SK-N-SH (cell line): ENCODE measurements at regions not wholly inside any gene's neighbourhood (a gene's known extent, or its start where the extent isn't known, plus 50 kb on each side); places are given as distances from the start of the nearest gene placed in this dataset.

Experiments
- CTCF ChIA-PET: fragments of 300-600, 350-600 bp; formaldehyde crosslinking; extraction: SDS; loops from one replicate; lab custom pipeline; 2021; lab: Yijun Ruan, JAX
- POLR2A ChIA-PET: fragments of 350-600 bp; sonication (Branson Sonifier 250); formaldehyde crosslinking; extraction: SDS; loops from one replicate; lab custom pipeline; 2020; ENCODE audit warnings: antibody characterized with exemption, inconsistent platforms; lab: Yijun Ruan, JAX
- DNase-seq: peaks from one replicate; pipeline ENCODE4 v3.0.0; 2012
- H2AFZ ChIP-seq: fragments of 200-600 bp; sonication (generic); 2 replicates; pipeline ENCODE4 v1.8.1; 2016; ENCODE audit warnings: antibody characterized with exemption, mild to moderate bottlenecking, low read depth
- H3F3A ChIP-seq: fragments of 200-600 bp; sonication (generic); replicated peaks from 2 replicates; pipeline ENCODE3; 2016; ENCODE audit warnings: antibody characterized with exemption, mild to moderate bottlenecking; ENCODE audit not compliant: insufficient read depth
- H3K27ac ChIP-seq, 2 experiments: fragments of 200-500 bp in 1 of 2; fragments of 200-600 bp in 1 of 2; sonication (Bioruptor generic) in 1 of 2; sonication (generic), shearing (Covaris generic) in 1 of 2; 2 replicates each; pipeline versions ENCODE4 v1.5.1 to v1.6.1; 2014 to 2016; ENCODE audit warnings: low read depth in 2 of 2, inconsistent platforms in 1 of 2, low read length in 1 of 2, mild to moderate bottlenecking in 1 of 2, mixed read lengths in 1 of 2
- H3K27me3 ChIP-seq: fragments of 200-600 bp; sonication (generic), shearing (Covaris generic); 2 replicates; pipeline ENCODE4 v1.6.1; 2016; ENCODE audit warnings: mixed run types; ENCODE audit not compliant: insufficient read depth
- H3K36me3 ChIP-seq, 2 experiments: fragments of 200-500 bp in 1 of 2; fragments of 200-600 bp in 1 of 2; sonication (Bioruptor generic) in 1 of 2; sonication (generic) in 1 of 2; replicated peaks in 1 of 2; 2 replicates each; pipeline versions ENCODE3 to v1.5.1; 2014 to 2016; ENCODE audit warnings: low read length in 1 of 2, mild to moderate bottlenecking in 1 of 2; ENCODE audit not compliant: insufficient read depth in 2 of 2, control insufficient read depth in 1 of 2
- H3K4me1 ChIP-seq, 2 experiments: fragments of 200-500 bp in 1 of 2; fragments of 200-600 bp in 1 of 2; sonication (Bioruptor generic) in 1 of 2; sonication (generic), shearing (Covaris generic) in 1 of 2; 2 replicates each; pipeline versions ENCODE4 v1.5.1 to v1.6.1; 2014 to 2016; ENCODE audit warnings: low read depth in 1 of 2, low read length in 1 of 2, mixed run types in 1 of 2; ENCODE audit not compliant: insufficient read depth in 2 of 2, control insufficient read depth in 1 of 2
- H3K4me2 ChIP-seq: fragments of 200-600 bp; sonication (generic), shearing (Covaris generic); 2 replicates; pipeline ENCODE4 v1.6.1; 2017; ENCODE audit warnings: mixed run types
- H3K4me3 ChIP-seq, 2 experiments: fragments of 200-500 bp in 1 of 2; fragments of 200-600 bp in 1 of 2; sonication (Bioruptor generic) in 1 of 2; sonication (generic), shearing (Covaris generic) in 1 of 2; 2 replicates each; pipeline versions ENCODE4 v1.5.1 to v1.8.1; 2014 to 2016; ENCODE audit warnings: low read depth in 2 of 2, inconsistent platforms in 1 of 2, low read length in 1 of 2, mild to moderate bottlenecking in 1 of 2, mixed read lengths in 1 of 2, moderate library complexity in 1 of 2
- H3K79me2 ChIP-seq: fragments of 200-600 bp; sonication (generic); 2 replicates; pipeline ENCODE4 v1.8.1; 2017; ENCODE audit warnings: mild to moderate bottlenecking; ENCODE audit not compliant: insufficient read depth
- H3K9ac ChIP-seq: fragments of 200-600 bp; sonication (generic); 2 replicates; pipeline ENCODE4 v1.6.1; 2017; ENCODE audit warnings: mixed run types
- H3K9me2 ChIP-seq: fragments of 200-600 bp; sonication (generic); 2 replicates; pipeline ENCODE4 v1.6.1; 2017; ENCODE audit warnings: mixed run types
- H3K9me3 ChIP-seq: fragments of 200-600 bp; sonication (generic); 2 replicates; pipeline ENCODE4 v1.6.1; 2017; ENCODE audit warnings: mixed run types, mild to moderate bottlenecking, moderate library complexity
- H4K20me1 ChIP-seq: fragments of 200-600 bp; sonication (generic); 2 replicates; pipeline ENCODE4 v1.6.1; 2017; ENCODE audit warnings: mild to moderate bottlenecking, mixed run types; ENCODE audit not compliant: insufficient read depth
- CHD2 ChIP-seq: fragments of 150-350 bp; IDR thresholded peaks from 2 replicates; pipeline ENCODE4 v1.6.1; 2018; ENCODE audit warnings: low read length; ENCODE audit not compliant: partially characterized antibody
- ELF1 ChIP-seq: IDR thresholded peaks from 2 replicates; pipeline ENCODE4 v1.4.0; 2012
- EP300 ChIP-seq, 2 experiments: IDR thresholded peaks; 2 replicates each; pipeline versions ENCODE4 v1.4.0 to v1.6.1; 2012; ENCODE audit warnings: borderline replicate concordance in 1 of 2, low read depth in 1 of 2, low read length in 1 of 2
- FOXJ3 ChIP-seq: sonication (generic); formaldehyde crosslinking; IDR thresholded peaks from 2 replicates; pipeline ENCODE4 v1.5.1; 2020; ENCODE audit warnings: mild to moderate bottlenecking, missing genetic modification reagents
- FOXM1 ChIP-seq: IDR thresholded peaks from 2 replicates; pipeline ENCODE4 v1.4.0; 2012; ENCODE audit warnings: low read depth, mild to moderate bottlenecking
- GABPA ChIP-seq: IDR thresholded peaks from 2 replicates; pipeline ENCODE4 v1.4.0; 2012; ENCODE audit warnings: low read depth, mild to moderate bottlenecking
- MEF2A ChIP-seq: IDR thresholded peaks from 2 replicates; pipeline ENCODE4 v1.4.0; 2012; ENCODE audit warnings: low read depth, borderline replicate concordance
- NFIC ChIP-seq: IDR thresholded peaks from 2 replicates; pipeline ENCODE4 v1.4.0; 2012; ENCODE audit warnings: borderline replicate concordance
- NRF1 ChIP-seq: IDR thresholded peaks from 2 replicates; pipeline ENCODE4 v1.6.1; 2012; ENCODE audit warnings: low read depth, mild to moderate bottlenecking, low read length
- RAD21 ChIP-seq: IDR thresholded peaks from 2 replicates; pipeline ENCODE4 v1.6.1; 2012; ENCODE audit warnings: mild to moderate bottlenecking, low read length
- RCOR1 ChIP-seq: fragments of 150-350 bp; IDR thresholded peaks from 2 replicates; pipeline ENCODE4 v1.6.1; 2017; ENCODE audit warnings: antibody characterized with exemption, low read length
- RFX5 ChIP-seq: IDR thresholded peaks from 2 replicates; pipeline ENCODE4 v1.6.1; 2012; ENCODE audit warnings: mild to moderate bottlenecking, improper control_type of control experiment, low read length
- RXRA ChIP-seq: IDR thresholded peaks from 2 replicates; pipeline ENCODE4 v1.4.0; 2012; ENCODE audit warnings: low read depth, mild to moderate bottlenecking, borderline replicate concordance
- SMC3 ChIP-seq: IDR thresholded peaks from 2 replicates; pipeline ENCODE4 v1.6.1; 2012; ENCODE audit warnings: low read depth, low read length, improper control_type of control experiment
- TAF1 ChIP-seq: IDR thresholded peaks from 2 replicates; pipeline ENCODE4 v1.6.1; 2012; ENCODE audit warnings: low read depth, mild to moderate bottlenecking, low read length, moderate library complexity, borderline replicate concordance
- TEAD4 ChIP-seq: IDR thresholded peaks from 2 replicates; pipeline ENCODE4 v1.4.0; 2012; ENCODE audit warnings: mild to moderate bottlenecking, borderline replicate concordance; ENCODE audit not compliant: insufficient read depth
- YY1 ChIP-seq: IDR thresholded peaks from 2 replicates; pipeline ENCODE4 v1.4.0; 2012; ENCODE audit warnings: low read depth, mild to moderate bottlenecking
- WGBS: methylation state at CpG from one replicate; pipeline ENCODE4 v1.1.6; 2017; ENCODE audit warnings: low lambda C conversion rate; 5-methylcytosine and 5-hydroxymethylcytosine counted together
- TF ChIP-seq, protein P1 (sequence below): IDR thresholded peaks from 2 replicates; pipeline ENCODE4 v1.4.0; 2012; ENCODE audit warnings: low read depth
- TF ChIP-seq, protein P2 (sequence below): fragments of 200-600 bp; sonication (generic); IDR thresholded peaks from 2 replicates; pipeline ENCODE4 v1.6.1; 2017; ENCODE audit warnings: antibody characterized with exemption, mild to moderate bottlenecking, moderate library complexity
- TF ChIP-seq, protein P3 (sequence below): IDR thresholded peaks from 2 replicates; pipeline ENCODE4; 2012

DNA sequence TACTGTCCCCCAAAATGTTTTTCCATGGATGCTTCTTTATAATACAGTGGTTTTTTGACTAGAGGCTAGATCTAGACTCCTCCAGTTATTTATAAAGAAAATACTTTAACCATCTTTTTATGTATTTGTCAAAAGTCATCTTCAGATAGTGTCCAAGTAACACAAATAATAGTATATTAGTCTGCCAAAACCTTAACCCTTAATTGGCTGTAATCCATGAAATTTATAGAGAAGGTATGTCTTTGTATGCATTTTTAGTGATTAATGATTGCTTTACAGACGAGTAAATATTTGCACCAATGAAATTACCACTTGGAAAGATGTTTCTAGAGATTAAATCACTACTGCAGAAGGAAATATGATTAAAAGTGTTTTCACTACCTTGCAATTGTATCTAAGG is 451.8 kb upstream of the NRXN1 start (continued):
- TF ChIP-seq TAF1 = no peak
- TF ChIP-seq RXRA = no peak
- no peak for TF ChIP-seq TEAD4
- TF ChIP-seq ELF1 = no peak
- TF ChIP-seq EP300 (IDR thresholded peaks at IDR 0.05; ENCODE audit: borderline replicate concordance in 1 of 2, low read depth in 1 of 2, low read length in 1 of 2) = no peak
- no peak for TF ChIP-seq FOXM1
- TF ChIP-seq RCOR1 = no peak
- TF ChIP-seq MEF2A = no peak

DNA sequence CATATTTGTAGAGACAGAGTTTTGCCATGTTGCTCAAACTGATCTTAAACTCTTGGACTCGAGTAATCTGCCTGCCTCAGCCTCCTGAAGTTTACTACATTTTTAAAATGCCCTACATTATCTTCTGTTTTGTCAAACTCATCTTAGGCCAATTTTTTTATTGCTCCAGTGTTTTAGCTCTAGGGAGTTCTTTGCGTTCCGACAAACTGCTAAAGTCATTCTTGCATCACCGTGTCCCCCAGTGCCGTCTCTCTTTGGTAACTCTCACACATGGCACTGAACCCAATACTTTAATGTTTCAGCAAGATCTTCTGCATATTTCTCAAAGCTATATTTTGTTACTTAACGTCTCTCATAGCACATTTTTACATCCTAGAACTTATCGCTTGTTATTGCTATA is 440.9 kb upstream of the NRXN1 start:
- no peak overlapping the region for H3K4me2 ChIP-seq
- no peak overlapping the region for H3K4me3 ChIP-seq
- no peak overlapping the region for H3K9ac ChIP-seq
- POLR2A ChIA-PET = no interaction called here
- H3K27ac ChIP-seq = no peak overlapping the region
- H3F3A ChIP-seq = no peaks in the 10 kb centered on the region
- CTCF ChIA-PET = interaction anchor here (0.7 to 0.9 kb wide), 2 partner anchors 11 to 323 kb away, joined by 3 to 4 read pairs; no protein-coding TSS in a partner anchor
- no peaks in the 10 kb centered on the region for H3K9me2 ChIP-seq
- H3K4me1 ChIP-seq = no peaks in the 10 kb centered on the region
- H2AFZ ChIP-seq = no peak overlapping the region
- H3K79me2 ChIP-seq = no peaks in the 10 kb centered on the region
- H3K9me3 ChIP-seq = no peaks in the 10 kb centered on the region
- 53% methylated on average over 7 of the region's 7 CpGs for WGBS
- DNase-seq = no peak
- TF ChIP-seq TEAD4 (no peak), YY1 (no peak), ELF1 (no peak), RAD21 (no peak), RFX5 (no peak), SMC3 (no peak), MEF2A (no peak), FOXM1 (no peak), GABPA (no peak), NFIC (no peak), FOXJ3 (CRISPR knock-in tag) (no peak), CHD2 (no peak), RCOR1 (no peak), NRF1 (no peak)
- TF ChIP-seq, protein P1, sequence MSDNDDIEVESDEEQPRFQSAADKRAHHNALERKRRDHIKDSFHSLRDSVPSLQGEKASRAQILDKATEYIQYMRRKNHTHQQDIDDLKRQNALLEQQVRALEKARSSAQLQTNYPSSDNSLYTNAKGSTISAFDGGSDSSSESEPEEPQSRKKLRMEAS = no peak
- TF ChIP-seq, protein P2, sequence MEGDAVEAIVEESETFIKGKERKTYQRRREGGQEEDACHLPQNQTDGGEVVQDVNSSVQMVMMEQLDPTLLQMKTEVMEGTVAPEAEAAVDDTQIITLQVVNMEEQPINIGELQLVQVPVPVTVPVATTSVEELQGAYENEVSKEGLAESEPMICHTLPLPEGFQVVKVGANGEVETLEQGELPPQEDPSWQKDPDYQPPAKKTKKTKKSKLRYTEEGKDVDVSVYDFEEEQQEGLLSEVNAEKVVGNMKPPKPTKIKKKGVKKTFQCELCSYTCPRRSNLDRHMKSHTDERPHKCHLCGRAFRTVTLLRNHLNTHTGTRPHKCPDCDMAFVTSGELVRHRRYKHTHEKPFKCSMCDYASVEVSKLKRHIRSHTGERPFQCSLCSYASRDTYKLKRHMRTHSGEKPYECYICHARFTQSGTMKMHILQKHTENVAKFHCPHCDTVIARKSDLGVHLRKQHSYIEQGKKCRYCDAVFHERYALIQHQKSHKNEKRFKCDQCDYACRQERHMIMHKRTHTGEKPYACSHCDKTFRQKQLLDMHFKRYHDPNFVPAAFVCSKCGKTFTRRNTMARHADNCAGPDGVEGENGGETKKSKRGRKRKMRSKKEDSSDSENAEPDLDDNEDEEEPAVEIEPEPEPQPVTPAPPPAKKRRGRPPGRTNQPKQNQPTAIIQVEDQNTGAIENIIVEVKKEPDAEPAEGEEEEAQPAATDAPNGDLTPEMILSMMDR = no peak
- TF ChIP-seq, protein P3, sequence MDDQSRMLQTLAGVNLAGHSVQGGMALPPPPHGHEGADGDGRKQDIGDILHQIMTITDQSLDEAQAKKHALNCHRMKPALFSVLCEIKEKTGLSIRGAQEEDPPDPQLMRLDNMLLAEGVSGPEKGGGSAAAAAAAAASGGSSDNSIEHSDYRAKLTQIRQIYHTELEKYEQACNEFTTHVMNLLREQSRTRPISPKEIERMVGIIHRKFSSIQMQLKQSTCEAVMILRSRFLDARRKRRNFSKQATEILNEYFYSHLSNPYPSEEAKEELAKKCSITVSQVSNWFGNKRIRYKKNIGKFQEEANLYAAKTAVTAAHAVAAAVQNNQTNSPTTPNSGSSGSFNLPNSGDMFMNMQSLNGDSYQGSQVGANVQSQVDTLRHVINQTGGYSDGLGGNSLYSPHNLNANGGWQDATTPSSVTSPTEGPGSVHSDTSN = no peak
- no peaks in the 10 kb centered on the region for H3K27me3 ChIP-seq
- no peaks in the 10 kb centered on the region for H4K20me1 ChIP-seq
- H3K36me3 ChIP-seq = no peaks in the 10 kb centered on the region
